Uterus (tissue), 2 donors: ENCODE measurements at regions not wholly inside any gene's neighbourhood (a gene's known extent, or its start where the extent isn't known, plus 50 kb on each side); places are given as distances from the start of the nearest gene placed in this dataset.

ENCODE experiments used
- CTCF ChIP-seq, 4 experiments: fragments of 200-600 bp in 2 of 4; fragments of 450-650 bp in 2 of 4; sonication (generic) in 2 of 4; IDR thresholded peaks; one replicate each; pipeline ENCODE4 v1.5.1; 2016 to 2019; ENCODE audit warnings: antibody characterized with exemption in 4 of 4, mild to moderate bottlenecking in 2 of 4, moderate library complexity in 1 of 4
- POLR2A ChIP-seq, 2 donors: fragments of 450-650 bp; IDR thresholded peaks; one replicate each; pipeline ENCODE4 v1.6.1; 2016; ENCODE audit warnings: antibody characterized with exemption in 2 of 2, mild to moderate bottlenecking in 1 of 2, moderate library complexity in 1 of 2

GRCh38 chr5:106401561-106401960 is 1269.2 kb downstream of the EFNA5 start:
- TF ChIP-seq CTCF (IDR thresholded peaks at IDR 0.05) (no peak), POLR2A (IDR thresholded peaks at IDR 0.05) (no peak)
